Glutamatergic neuron (in vitro differentiated cells): ENCODE measurements at regions not wholly inside any gene's neighbourhood (a gene's known extent, or its start where the extent isn't known, plus 50 kb on each side); places are given as distances from the start of the nearest gene placed in this dataset.
"Not testable (repeated sequence)": the region's sequence is repeated elsewhere in the genome, so short reads cannot be mapped to it uniquely, and the experiment has no call there.

ENCODE experiments used
- DNase-seq: peaks from one replicate; pipeline ENCODE4 v3.0.0; 2022
- H3K27ac Mint-ChIP-seq: one replicate; pipeline ENCODE4 v1.8.0; 2020; ENCODE audit warnings: mild to moderate bottlenecking, mixed read lengths, inconsistent platforms; ENCODE audit not compliant: unreplicated experiment
- H3K27me3 Mint-ChIP-seq: one replicate; pipeline ENCODE4 v1.8.0; 2020; ENCODE audit warnings: mild to moderate bottlenecking, moderate library complexity, mixed read lengths, inconsistent platforms; ENCODE audit not compliant: unreplicated experiment
- H3K36me3 Mint-ChIP-seq: one replicate; pipeline ENCODE4 v1.8.0; 2020; ENCODE audit warnings: mild to moderate bottlenecking, mixed read lengths, inconsistent platforms; ENCODE audit not compliant: unreplicated experiment
- H3K4me1 Mint-ChIP-seq: one replicate; pipeline ENCODE4 v1.8.0; 2020; ENCODE audit warnings: mild to moderate bottlenecking, low read depth, mixed read lengths, inconsistent platforms; ENCODE audit not compliant: unreplicated experiment
- H3K4me3 Mint-ChIP-seq: one replicate; pipeline ENCODE4 v1.8.0; 2020; ENCODE audit warnings: mild to moderate bottlenecking, mixed read lengths, inconsistent platforms; ENCODE audit not compliant: unreplicated experiment
- H3K9me3 Mint-ChIP-seq: one replicate; pipeline ENCODE4 v1.8.0; 2020; ENCODE audit warnings: mild to moderate bottlenecking, moderate library complexity, mixed read lengths, inconsistent platforms; ENCODE audit not compliant: unreplicated experiment
- CTCF ChIP-seq: fragments of 200-600 bp; sonication (generic); IDR thresholded peaks from one replicate; pipeline ENCODE4 v1.5.0; 2021; ENCODE audit not compliant: partially characterized antibody, unreplicated experiment

GRCh38 chr6:78749326-78749725 is 118.0 kb upstream of the IRAK1BP1 start:
- TF ChIP-seq CTCF, result no peak
- Mint-ChIP-seq H3K4me3 (no peak overlapping the region), H3K27ac (no peak overlapping the region), H3K9me3 (peaks cover 4% of the 10 kb centered on the region), H3K27me3 (no peaks in the 10 kb centered on the region), H3K4me1 (no peaks in the 10 kb centered on the region), H3K36me3 (no peaks in the 10 kb centered on the region)
- DNase-seq, result no peak

GRCh38 chr6:78758297-78758798 is 109.0 kb upstream of the IRAK1BP1 start:
- not testable (repeated sequence) for DNase-seq, H3K27ac Mint-ChIP-seq, H3K27me3 Mint-ChIP-seq, H3K4me3 Mint-ChIP-seq, H3K36me3 Mint-ChIP-seq, H3K4me1 Mint-ChIP-seq, H3K9me3 Mint-ChIP-seq

GRCh38 chr6:78768271-78768670 is 99.1 kb upstream of the IRAK1BP1 start:
- no peak overlapping the region for H3K4me3 Mint-ChIP-seq
- no peaks in the 10 kb centered on the region for H3K27me3 Mint-ChIP-seq
- no peak for DNase-seq
- peaks cover 2% of the 10 kb centered on the region for H3K9me3 Mint-ChIP-seq
- no peaks in the 10 kb centered on the region for H3K36me3 Mint-ChIP-seq
- no peak for TF ChIP-seq CTCF
- H3K27ac Mint-ChIP-seq, result no peak overlapping the region
- no peaks in the 10 kb centered on the region for H3K4me1 Mint-ChIP-seq

- H3K4me3 Mint-ChIP-seq, result no peak overlapping the region
- H3K27ac Mint-ChIP-seq, result no peak overlapping the region
- TF ChIP-seq CTCF, result no peak
- no peaks in the 10 kb centered on the region for H3K27me3 Mint-ChIP-seq
- no peaks in the 10 kb centered on the region for H3K4me1 Mint-ChIP-seq
- no peaks in the 10 kb centered on the region for H3K36me3 Mint-ChIP-seq
- H3K9me3 Mint-ChIP-seq, result peaks cover 2% of the 10 kb centered on the region
- DNase-seq, result no peak
Observed at GRCh38 chr6:78770765-78771164, 96.6 kb upstream of the IRAK1BP1 start.

GRCh38 chr6:78771586-78771985 is 95.8 kb upstream of the IRAK1BP1 start:
- H3K4me3 Mint-ChIP-seq, result no peak overlapping the region
- no peak overlapping the region for H3K27ac Mint-ChIP-seq
- no peaks in the 10 kb centered on the region for H3K36me3 Mint-ChIP-seq
- TF ChIP-seq CTCF, result no peak
- H3K4me1 Mint-ChIP-seq, result no peaks in the 10 kb centered on the region
- peaks cover 2% of the 10 kb centered on the region for H3K9me3 Mint-ChIP-seq
- DNase-seq, result no peak
- no peaks in the 10 kb centered on the region for H3K27me3 Mint-ChIP-seq

GRCh38 chr6:78781001-78781400 is 86.3 kb upstream of the IRAK1BP1 start:
- DNase-seq, result no peak
- Mint-ChIP-seq H3K36me3 (no peaks in the 10 kb centered on the region), H3K4me3 (no peak overlapping the region), H3K27me3 (peaks cover 2% of the 10 kb centered on the region), H3K9me3 (peaks cover 2% of the 10 kb centered on the region), H3K4me1 (no peaks in the 10 kb centered on the region), H3K27ac (no peak overlapping the region)
- no peak for TF ChIP-seq CTCF

GRCh38 chr6:78783366-78783765 is 84.0 kb upstream of the IRAK1BP1 start:
- not testable (repeated sequence) for H3K36me3 Mint-ChIP-seq, H3K9me3 Mint-ChIP-seq, DNase-seq, H3K4me1 Mint-ChIP-seq, H3K4me3 Mint-ChIP-seq, H3K27ac Mint-ChIP-seq, H3K27me3 Mint-ChIP-seq
